Activated T-cell treated with anti-CD3 and anti-CD28 coated beads, Interleukin-2, amount 50 U/mL, for 72 hours (primary cell): ENCODE measurements at regions not wholly inside any gene's neighbourhood (a gene's known extent, or its start where the extent isn't known, plus 50 kb on each side); places are given as distances from the start of the nearest gene placed in this dataset.
"Not testable (repeated sequence)": the region's sequence is repeated elsewhere in the genome, so short reads cannot be mapped to it uniquely, and the experiment has no call there.

ENCODE experiments used
- ATAC-seq, 2 donors: fragments of 150-1000 bp; cut with Tn5 transposase; replicated peaks in 1 of 2; 2 replicates each; pipeline ENCODE4 v1.10.0; 2021; ENCODE audit warnings: moderate library complexity in 2 of 2, mild to moderate bottlenecking in 1 of 2
- DNase-seq, 2 donors: peaks; one replicate each; pipeline ENCODE4 v3.0.0; 2021 to 2022; ENCODE audit warnings: mixed read lengths in 1 of 2
- H3K27ac Mint-ChIP-seq: one replicate; pipeline ENCODE4 v1.8.0; 2022; ENCODE audit warnings: mild to moderate bottlenecking, moderate library complexity, mixed read lengths
- H3K27me3 Mint-ChIP-seq: one replicate; pipeline ENCODE4 v1.8.0; 2022; ENCODE audit warnings: low read depth, mixed read lengths
- H3K36me3 Mint-ChIP-seq, 2 donors: one replicate each; pipeline ENCODE4 v1.8.0; 2022; ENCODE audit warnings: mixed read lengths in 2 of 2, mild to moderate bottlenecking in 1 of 2; ENCODE audit not compliant: insufficient read depth in 2 of 2
- H3K4me1 Mint-ChIP-seq: one replicate; pipeline ENCODE4 v1.8.0; 2022; ENCODE audit warnings: low read depth, mixed read lengths
- H3K4me3 Mint-ChIP-seq, 2 donors: one replicate each; pipeline ENCODE4 v1.8.0; 2022; ENCODE audit warnings: mild to moderate bottlenecking in 2 of 2, mixed read lengths in 2 of 2, moderate library complexity in 2 of 2
- H3K9me3 Mint-ChIP-seq, 2 donors: one replicate each; pipeline ENCODE4 v1.8.0; 2022; ENCODE audit warnings: mixed read lengths in 2 of 2

GRCh38 chrX:63439580-63439979 lies 88.4 kb upstream of the SPIN4 start:
- Mint-ChIP-seq H3K4me3 (no peak overlapping the region), H3K4me1 (no peaks in the 10 kb centered on the region), H3K9me3 (peaks cover 1 to 8% of the 10 kb centered on the region in 2 donors), H3K27me3 (no peaks in the 10 kb centered on the region), H3K27ac (no peak overlapping the region), H3K36me3 (peaks cover 9% of the 10 kb centered on the region in 2 donors)
- DNase-seq = no peak
- ATAC-seq = no peak

DNA sequence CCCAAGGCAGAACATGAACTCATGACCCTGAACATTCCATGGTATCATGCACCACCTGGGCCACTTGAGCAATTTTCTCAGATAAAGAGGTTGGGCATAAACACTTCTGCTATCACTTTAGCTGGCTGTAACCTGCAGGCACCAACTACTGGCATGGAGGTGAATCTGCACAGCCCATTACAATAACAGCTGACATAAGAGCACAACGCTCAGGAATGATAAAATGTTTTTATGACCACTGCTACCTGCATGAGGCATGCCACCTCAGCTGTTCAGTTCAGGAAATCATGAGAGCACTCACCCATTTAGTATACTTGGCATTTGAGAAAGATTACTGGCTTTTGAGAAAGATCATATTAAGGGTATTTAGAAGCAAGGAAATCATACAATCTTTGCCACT lies 85.7 kb upstream of the SPIN4 start:
- ATAC-seq (no peak), DNase-seq (no peak)
- no peak overlapping the region for H3K27ac Mint-ChIP-seq
- peaks cover 8 to 17% of the 10 kb centered on the region in 2 donors for H3K36me3 Mint-ChIP-seq
- H3K4me3 Mint-ChIP-seq = no peak overlapping the region
- peaks cover 0 to 1% of the 10 kb centered on the region in 2 donors for H3K9me3 Mint-ChIP-seq
- H3K27me3 Mint-ChIP-seq = peaks cover 4% of the 10 kb centered on the region
- H3K4me1 Mint-ChIP-seq = no peaks in the 10 kb centered on the region

DNA sequence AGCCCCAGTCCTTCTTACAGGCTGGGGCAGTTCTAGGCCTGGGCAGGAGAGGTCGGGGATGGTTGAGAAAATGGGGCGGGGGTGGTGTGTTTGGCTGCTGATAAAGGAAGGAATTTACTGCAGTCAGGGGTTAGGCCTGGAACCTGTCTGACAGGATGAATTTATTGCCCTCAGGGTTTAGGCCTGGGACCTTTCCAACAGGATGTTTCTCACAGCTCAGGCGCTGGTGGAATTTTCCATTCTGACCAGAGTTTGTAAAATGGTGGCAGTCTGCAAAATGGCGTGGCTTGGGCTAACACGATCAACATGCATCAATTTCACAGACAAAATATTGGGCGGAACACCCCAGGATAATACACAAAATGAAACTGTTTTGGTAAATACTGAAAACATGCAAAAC lies 83.5 kb upstream of the SPIN4 start:
- no peak overlapping the region for H3K27ac Mint-ChIP-seq
- H3K4me3 Mint-ChIP-seq = no peak overlapping the region
- H3K36me3 Mint-ChIP-seq = peaks cover 5 to 13% of the 10 kb centered on the region in 2 donors
- no peak for ATAC-seq
- peaks cover 4% of the 10 kb centered on the region for H3K27me3 Mint-ChIP-seq
- DNase-seq = no peak
- peaks cover 0 to 1% of the 10 kb centered on the region in 2 donors for H3K9me3 Mint-ChIP-seq
- H3K4me1 Mint-ChIP-seq = no peaks in the 10 kb centered on the region

DNA sequence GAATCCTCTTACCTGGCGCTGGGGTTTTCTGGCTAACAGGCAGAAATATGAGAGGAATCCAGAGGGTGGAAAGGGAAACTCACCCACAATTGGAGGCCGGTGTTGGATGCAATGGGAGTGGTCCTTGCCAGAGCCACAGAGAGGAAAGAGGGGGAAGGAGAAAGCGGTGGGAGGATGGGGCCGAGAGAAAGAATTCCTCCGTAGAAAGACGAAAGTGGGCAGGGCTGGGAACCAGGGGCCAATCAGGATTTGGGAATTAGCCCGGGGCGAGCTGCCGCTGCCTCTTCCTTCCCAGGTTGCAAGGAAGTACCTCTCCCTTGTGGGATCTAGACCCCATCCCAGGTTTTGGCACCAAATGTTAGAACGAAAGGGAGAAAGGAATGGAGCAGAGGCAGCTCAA lies 83.1 kb upstream of the SPIN4 start:
- peaks cover 4% of the 10 kb centered on the region for H3K27me3 Mint-ChIP-seq
- no peaks in the 10 kb centered on the region for H3K4me1 Mint-ChIP-seq
- H3K9me3 Mint-ChIP-seq = peaks cover 0 to 1% of the 10 kb centered on the region in 2 donors
- ATAC-seq (no peak), DNase-seq (no peak)
- H3K27ac Mint-ChIP-seq = no peak overlapping the region
- H3K4me3 Mint-ChIP-seq = no peak overlapping the region
- H3K36me3 Mint-ChIP-seq = peaks cover 4 to 10% of the 10 kb centered on the region in 2 donors

- Mint-ChIP-seq H3K9me3 (no peaks in the 10 kb centered on the region), H3K4me3 (no peak overlapping the region), H3K27ac (no peak overlapping the region), H3K4me1 (no peaks in the 10 kb centered on the region), H3K36me3 (peaks cover 7 to 10% of the 10 kb centered on the region in 2 donors), H3K27me3 (peaks cover 4% of the 10 kb centered on the region)
- ATAC-seq = no peak
- DNase-seq = no peak
These were observed 78.9 kb upstream of the SPIN4 start for GRCh38 chrX:63430026-63430425.

- peaks cover 12% of the 10 kb centered on the region for H3K27me3 Mint-ChIP-seq
These were observed 77.2 kb upstream of the SPIN4 start for GRCh38 chrX:63428348-63428747.

DNA sequence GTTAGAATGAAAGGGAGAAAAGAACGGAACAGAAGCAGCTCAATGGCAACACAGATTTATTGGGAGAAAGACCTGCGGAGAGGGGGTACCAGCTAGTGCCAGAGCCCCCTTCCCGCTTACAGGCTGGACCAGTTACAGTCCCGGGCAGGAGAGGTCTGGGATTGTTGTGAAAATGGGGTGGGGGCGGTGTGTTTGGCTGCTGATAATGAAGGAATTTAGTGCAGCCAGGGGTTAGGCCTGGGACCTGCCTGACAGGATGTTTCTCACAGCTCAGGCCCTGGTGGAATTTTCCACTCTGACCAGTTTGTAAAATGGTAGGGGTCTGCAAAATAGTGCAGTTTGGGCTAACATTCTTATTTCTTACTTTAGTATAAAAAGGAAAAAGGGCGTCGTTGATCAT lies 75.4 kb upstream of the SPIN4 start:
- no peak overlapping the region for H3K4me3 Mint-ChIP-seq
- H3K9me3 Mint-ChIP-seq = peaks cover 0 to 2% of the 10 kb centered on the region in 2 donors
- DNase-seq = no peak

More at GRCh38 chrX:63428348-63428747, 77.2 kb upstream of the SPIN4 start:
- Mint-ChIP-seq H3K9me3 (peaks cover 0 to 2% of the 10 kb centered on the region in 2 donors), H3K27ac (no peak overlapping the region), H3K4me3 (no peak overlapping the region), H3K36me3 (peaks cover 6 to 11% of the 10 kb centered on the region in 2 donors), H3K4me1 (no peaks in the 10 kb centered on the region)
- DNase-seq = no peak
- ATAC-seq = no peak

DNA sequence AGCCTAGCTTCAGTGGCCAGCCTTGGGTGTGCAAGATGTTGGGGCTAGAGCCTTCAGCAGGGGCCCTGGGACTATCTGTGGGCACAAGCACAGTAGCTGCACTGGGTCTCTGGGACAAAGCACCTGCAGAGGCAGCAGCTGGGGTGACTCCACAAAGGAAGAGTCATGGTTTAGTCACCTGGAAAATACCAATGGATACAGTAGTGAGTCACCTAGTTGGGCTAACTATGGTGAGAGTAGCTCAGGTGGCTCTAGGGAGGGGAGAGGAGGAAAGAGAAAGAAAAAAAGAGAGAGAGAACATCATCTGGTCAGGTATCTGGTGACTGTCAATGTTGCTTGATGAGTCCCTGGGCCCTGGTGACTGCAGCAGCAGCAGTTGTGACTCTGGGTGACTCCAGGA lies 72.9 kb upstream of the SPIN4 start:
- peaks cover 7% of the 10 kb centered on the region for H3K27me3 Mint-ChIP-seq
- peaks cover 0 to 2% of the 10 kb centered on the region in 2 donors for H3K9me3 Mint-ChIP-seq
- H3K27ac Mint-ChIP-seq = no peak overlapping the region
- peaks cover 2 to 7% of the 10 kb centered on the region in 2 donors for H3K36me3 Mint-ChIP-seq
- H3K4me1 Mint-ChIP-seq = no peaks in the 10 kb centered on the region
- H3K4me3 Mint-ChIP-seq = no peak overlapping the region
- no peak for ATAC-seq
- no peak for DNase-seq

More for the DNA sequence above, 75.4 kb upstream of the SPIN4 start:
- Mint-ChIP-seq H3K4me1 (no peaks in the 10 kb centered on the region), H3K27me3 (peaks cover 7% of the 10 kb centered on the region), H3K36me3 (peaks cover 2 to 7% of the 10 kb centered on the region in 2 donors), H3K27ac (no peak overlapping the region)
- ATAC-seq = no peak

GRCh38 chrX:63421411-63421810 lies 70.3 kb upstream of the SPIN4 start:
- H3K27ac Mint-ChIP-seq = no peak overlapping the region
- peaks cover 2 to 7% of the 10 kb centered on the region in 2 donors for H3K36me3 Mint-ChIP-seq
- peaks cover 3 to 4% of the 10 kb centered on the region in 2 donors for H3K9me3 Mint-ChIP-seq
- no peaks in the 10 kb centered on the region for H3K4me1 Mint-ChIP-seq
- ATAC-seq = no peak
- H3K4me3 Mint-ChIP-seq = no peak overlapping the region
- peaks cover 7% of the 10 kb centered on the region for H3K27me3 Mint-ChIP-seq
- DNase-seq = no peak

DNA sequence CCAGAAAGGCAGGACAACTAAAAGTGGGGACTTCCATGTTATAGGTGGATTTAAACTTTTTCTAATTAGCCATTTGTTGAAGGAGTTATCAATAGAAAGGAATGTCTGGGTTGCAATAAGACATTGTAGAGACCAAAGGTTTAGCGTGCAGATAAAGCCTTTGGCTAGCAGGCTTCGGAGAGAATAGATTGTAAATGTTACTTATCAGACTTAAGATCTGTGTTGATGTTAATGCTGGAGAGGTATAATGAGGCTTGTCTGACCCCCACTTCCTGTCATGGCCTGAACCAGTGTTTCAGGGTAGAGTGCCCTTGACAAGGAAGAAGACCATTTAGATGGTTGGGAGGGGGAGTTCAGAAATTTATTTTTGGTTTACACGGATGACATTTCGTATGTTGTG lies 67.1 kb upstream of the SPIN4 start:
- Mint-ChIP-seq H3K27me3 (no peaks in the 10 kb centered on the region), H3K27ac (no peak overlapping the region), H3K4me1 (no peaks in the 10 kb centered on the region), H3K4me3 (no peak overlapping the region), H3K9me3 (peaks cover 3% of the 10 kb centered on the region in 2 donors), H3K36me3 (no peaks in the 10 kb centered on the region)
- no peak for DNase-seq
- ATAC-seq = no peak

GRCh38 chrX:63417649-63418048 lies 66.5 kb upstream of the SPIN4 start:
- Mint-ChIP-seq H3K4me3 (no peak overlapping the region), H3K36me3 (no peaks in the 10 kb centered on the region), H3K4me1 (no peaks in the 10 kb centered on the region), H3K27me3 (no peaks in the 10 kb centered on the region), H3K9me3 (peaks cover 3% of the 10 kb centered on the region in 2 donors), H3K27ac (no peak overlapping the region)
- DNase-seq = no peak
- ATAC-seq = no peak

DNA sequence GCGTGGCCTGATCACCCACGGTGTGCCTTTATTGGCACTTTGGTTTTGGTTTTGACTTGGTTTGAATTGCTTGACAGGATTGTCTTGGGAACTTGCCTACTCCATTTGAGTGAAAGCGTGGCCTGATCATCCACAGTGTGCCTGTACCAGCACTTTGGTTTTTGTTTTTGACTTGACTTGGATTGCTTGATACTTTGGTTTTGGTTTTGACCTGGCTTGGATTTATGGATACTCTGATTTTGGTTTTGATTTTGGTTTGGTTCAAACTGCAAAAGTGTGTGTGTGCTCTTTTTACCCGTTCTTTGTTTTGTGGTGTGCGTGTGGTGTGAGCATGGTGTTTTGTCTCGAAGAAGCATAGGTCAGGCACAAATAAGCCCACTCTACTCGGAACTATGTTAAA lies 58.8 kb upstream of the SPIN4 start:
- H3K27me3 Mint-ChIP-seq, DNase-seq, ATAC-seq, H3K9me3 Mint-ChIP-seq, H3K4me1 Mint-ChIP-seq, H3K27ac Mint-ChIP-seq, H3K36me3 Mint-ChIP-seq, H3K4me3 Mint-ChIP-seq: not testable (repeated sequence)

DNA sequence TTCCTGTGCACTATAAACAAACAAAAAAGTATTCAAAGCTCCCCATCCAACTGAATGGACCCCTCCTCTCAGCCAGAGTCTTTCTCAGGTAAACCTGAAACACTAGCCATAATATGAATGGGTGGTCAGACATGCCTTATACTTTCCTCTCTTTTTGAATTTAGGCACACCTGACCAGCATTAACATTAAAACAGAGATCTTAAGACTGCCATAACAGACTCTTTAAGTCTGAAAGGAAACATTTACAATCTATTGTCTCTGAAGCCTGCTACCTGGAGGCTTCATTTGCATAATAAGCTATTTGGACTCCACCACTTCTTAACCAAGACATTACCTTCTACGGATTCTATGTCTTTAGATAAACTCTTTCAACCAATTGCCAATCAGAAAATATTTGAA lies 56.9 kb upstream of the SPIN4 start:
- ATAC-seq (no peak), DNase-seq (no peak)
- no peak overlapping the region for H3K4me3 Mint-ChIP-seq
- no peak overlapping the region for H3K27ac Mint-ChIP-seq
- no peaks in the 10 kb centered on the region for H3K36me3 Mint-ChIP-seq
- no peaks in the 10 kb centered on the region for H3K4me1 Mint-ChIP-seq
- H3K9me3 Mint-ChIP-seq = peaks cover 1 to 4% of the 10 kb centered on the region in 2 donors
- no peaks in the 10 kb centered on the region for H3K27me3 Mint-ChIP-seq

GRCh38 chrX:63404332-63404731 lies 53.2 kb upstream of the SPIN4 start:
- DNase-seq (no peak), ATAC-seq (no peak)
- H3K36me3 Mint-ChIP-seq = no peaks in the 10 kb centered on the region
- H3K27me3 Mint-ChIP-seq = no peaks in the 10 kb centered on the region
- H3K9me3 Mint-ChIP-seq = no peaks in the 10 kb centered on the region
- no peak overlapping the region for H3K27ac Mint-ChIP-seq
- H3K4me3 Mint-ChIP-seq = no peak overlapping the region
- H3K4me1 Mint-ChIP-seq = no peaks in the 10 kb centered on the region
